ENCODE measurements at regions not wholly inside any gene's neighbourhood (a gene's known extent, or its start where the extent isn't known, plus 50 kb on each side); places are given as distances from the start of the nearest gene placed in this dataset.

DNA sequence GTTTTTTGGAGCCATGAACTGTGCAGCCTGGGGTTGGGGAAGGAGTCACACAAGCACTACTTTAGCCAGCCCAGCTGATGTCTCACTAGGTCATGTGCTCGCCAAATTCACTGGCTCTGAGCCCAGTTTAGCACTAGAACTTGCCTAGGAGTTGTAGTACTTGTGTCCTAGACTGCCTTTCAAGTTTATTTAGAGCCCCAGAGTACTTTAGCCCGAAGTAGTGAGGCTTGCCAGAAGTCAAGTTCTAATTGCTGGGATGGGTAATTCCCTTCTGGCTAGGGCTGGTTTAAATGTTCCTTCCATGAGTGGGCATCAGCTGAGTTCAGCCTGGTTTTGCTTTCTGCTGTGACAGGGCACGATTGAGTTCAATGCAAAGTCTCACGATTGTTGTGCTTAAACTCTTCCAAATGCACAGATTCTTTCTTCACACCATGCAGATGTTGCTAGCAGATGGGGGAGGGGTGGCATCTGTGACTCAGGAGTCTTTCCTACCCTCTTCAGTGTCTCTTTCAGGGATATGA, 228.2 kb upstream of the ZPLD1 start:
- peak; percentile 67 for ATAC-seq
- DNase-seq (ENCODE audit: low spot score) = no peak

DNA sequence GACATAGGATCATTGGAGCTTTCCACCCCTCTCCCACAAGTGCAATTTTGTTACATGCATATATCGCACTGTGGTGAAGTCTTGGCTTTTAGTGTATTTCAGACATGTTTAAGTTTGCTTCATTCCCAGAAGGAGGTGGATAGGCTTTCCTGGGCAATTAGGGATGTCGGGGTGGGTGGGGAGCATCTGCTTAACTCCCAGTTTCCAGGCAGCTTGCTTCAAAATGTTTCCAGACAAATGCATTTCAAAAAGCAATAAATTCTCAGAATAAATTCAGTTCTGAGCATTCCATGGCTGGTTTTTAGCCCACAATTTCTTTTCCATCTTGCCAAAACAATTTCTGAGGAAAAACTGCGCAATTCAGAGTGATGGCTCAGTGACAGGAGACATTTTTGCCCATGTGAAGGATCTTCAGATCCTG, 227.7 kb upstream of the ZPLD1 start:
- no peak for ATAC-seq
- DNase-seq (ENCODE audit: low spot score) = no peak

DNA sequence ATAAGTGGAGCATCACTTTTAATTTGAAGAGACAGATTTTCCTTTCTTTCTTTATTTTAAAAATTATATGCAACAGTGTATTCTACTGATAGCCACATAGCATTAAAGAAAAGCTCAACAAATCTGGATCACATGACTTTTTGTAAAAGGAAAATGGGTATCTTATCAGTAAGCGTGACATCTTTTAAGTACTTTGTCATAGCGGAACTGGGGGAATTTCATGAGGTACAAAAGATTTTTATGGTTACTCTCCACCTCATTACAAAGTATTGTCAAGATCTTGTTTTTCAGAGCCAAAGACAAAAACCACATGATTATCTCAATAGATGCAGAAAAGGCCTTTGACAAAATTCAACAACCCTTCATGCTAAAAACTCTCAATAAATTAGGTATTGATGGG, 219.6 kb upstream of the ZPLD1 start:
- ATAC-seq = no peak
- no peak for DNase-seq (ENCODE audit: low spot score)

DNA sequence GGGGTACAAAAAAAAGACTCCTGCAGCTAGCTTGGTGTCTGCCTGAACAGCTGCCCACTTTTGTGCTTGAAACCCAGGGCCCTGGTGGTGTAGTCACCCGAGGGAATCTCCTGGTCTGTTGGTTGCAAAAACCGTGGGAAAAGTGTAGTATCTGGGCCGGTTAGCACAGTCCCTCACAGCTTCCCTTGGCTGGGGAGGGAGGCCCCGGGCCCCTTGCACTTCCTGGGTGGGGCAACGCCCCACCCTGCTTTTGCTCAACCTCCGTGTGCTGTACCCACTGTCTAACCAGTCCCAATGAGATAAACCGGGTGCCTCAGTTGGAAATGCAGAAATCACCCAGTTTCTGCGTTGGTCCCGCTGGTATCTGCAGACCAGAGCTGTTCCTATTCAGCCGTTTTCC, 211.7 kb upstream of the ZPLD1 start:
- ATAC-seq = no peak
- no peak for DNase-seq (ENCODE audit: low spot score)

DNA sequence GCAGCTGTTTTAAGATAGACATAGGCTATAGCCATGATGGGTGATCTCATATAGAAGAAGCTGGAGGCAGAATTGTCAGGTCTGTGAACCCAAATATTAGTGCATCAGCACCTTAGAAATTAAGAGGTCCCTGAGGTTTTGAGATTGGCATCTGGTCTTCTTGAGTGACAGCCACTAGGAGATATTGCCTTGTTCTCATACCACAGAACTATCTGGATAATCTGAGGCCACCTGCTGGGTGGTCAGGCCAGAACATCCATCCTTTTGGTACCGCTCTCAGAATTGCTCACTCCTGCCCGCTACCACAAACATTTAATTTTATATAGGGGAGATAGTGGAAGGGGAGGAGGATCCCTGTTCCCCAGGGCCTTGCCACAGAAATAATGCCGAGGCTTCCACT, 210.6 kb upstream of the ZPLD1 start:
- DNase-seq (ENCODE audit: low spot score) = no peak
- ATAC-seq = peak; percentile 86

DNA sequence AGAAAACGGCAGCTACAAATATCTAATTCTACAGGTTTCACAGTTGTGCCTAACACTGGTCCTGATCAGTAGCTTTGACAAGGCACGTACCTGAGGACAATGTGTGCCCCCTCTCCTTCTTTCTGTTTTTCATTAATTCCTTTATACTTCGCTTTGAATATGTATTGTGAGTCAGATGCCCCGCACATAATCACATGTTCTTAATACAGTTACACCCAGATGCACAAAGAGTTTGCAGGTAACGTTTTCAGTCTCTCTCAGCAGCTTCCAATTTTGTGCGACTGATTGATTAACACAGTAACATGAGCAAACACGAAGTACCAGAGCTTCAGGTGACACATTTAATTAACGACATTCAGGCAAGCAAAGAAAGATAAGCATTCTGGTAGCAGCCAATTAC, 209.8 kb upstream of the ZPLD1 start:
- ATAC-seq = no peak
- no peak for DNase-seq (ENCODE audit: low spot score)

DNA sequence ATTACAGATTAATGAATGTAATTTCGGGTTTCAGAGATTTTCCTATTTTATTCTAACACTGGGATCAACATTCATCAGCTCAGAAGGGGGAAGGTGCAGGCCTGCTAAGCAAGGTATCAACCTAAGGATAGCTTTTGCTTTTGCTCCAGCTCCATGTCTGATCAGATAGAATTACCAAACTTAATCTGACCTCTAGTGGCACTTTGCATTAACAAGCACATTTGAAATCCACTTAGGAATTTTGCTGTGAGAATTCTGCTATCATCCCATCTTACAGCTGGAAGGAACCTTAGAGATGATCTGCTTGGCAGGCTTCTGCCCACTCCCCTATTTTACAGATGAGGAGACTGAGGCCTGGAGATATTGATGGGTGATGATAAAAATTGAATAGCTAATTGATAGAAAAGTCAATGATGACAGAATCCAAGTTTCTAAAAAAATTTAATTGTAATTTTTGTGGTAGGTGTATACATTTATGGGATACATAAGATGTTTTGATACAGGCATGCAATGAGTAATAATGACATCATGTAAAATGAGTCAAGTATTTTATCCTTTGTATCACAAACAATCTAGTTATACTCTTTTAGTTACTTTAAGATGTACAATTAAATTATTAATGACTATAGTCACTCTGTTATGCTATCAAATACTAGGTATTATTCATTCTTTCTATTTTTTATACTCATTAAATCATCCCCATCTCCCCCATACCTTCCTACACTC, 209.2 kb upstream of the ZPLD1 start:
- no peak for DNase-seq (ENCODE audit: low spot score)
- peak; percentile 86 for ATAC-seq

DNA sequence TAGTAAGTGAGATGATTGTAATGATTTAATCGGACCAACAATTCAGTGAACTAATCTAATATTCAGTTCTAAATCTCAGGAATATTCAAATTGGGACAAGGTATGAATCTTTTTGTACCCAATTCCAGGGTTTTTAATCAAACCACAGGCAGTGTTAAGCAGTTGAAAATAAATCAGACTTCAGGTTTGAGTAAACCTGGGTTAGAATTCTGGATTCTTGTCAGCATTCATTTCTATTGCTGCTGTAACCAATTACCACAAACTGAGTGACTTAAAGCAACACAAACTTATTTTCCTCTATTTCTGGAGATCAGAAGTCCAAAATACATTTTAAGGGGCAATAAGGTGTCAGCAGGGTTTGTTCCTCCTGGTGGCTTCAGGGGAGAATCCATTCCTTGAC, 208.4 kb upstream of the ZPLD1 start:
- no peak for ATAC-seq
- no peak for DNase-seq (ENCODE audit: low spot score)

DNA sequence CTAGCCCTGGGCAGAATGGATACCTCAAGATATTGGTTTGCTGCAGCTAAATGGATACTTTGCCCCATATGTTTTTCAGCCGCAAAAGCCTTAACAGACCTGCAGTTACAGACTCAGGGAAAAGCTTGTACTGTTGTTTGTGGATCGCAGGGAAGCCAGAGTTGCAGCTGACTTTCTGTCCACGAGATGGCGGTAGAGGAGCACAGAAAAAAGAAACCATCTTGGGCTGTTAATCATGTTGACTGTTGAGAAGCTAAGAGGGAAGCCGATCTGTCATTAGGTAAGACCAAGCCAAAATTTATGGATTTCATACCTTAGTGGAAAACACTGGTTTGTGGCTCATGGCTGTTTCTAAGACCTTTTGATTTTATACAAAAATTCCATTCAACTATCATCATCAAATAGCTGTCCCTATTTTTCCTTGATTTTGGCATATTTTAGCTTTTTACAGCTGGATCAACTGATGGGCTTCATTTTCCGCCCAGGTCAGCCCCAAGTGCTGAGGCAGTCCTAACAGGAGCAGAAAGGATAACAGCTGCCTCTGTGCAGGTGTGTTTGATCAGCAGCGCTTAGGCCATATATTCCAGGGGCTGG, 205.7 kb upstream of the ZPLD1 start:
- peak; percentile 77 for DNase-seq (ENCODE audit: low spot score)
- peak; percentile 94 for ATAC-seq

DNA sequence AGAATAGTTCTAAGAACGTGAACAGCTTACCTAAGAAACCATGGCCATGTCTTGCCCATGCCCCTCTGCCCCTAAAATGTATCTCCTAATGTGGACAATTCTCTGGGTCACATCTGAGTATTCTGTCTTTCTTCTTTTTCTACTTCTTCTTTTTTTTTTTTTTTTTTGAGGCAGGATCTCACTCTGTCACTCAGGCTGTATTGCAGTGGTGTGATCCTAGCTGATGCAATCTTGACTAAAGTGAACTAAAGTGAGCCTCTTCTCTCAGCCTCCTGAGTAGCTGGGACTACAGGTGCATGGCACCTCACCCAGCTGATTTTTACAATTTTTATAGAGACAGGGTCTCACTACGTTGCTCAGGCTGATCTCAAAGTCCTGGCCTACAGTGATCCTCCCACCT, 204.8 kb upstream of the ZPLD1 start:
- ATAC-seq = no peak
- no peak for DNase-seq (ENCODE audit: low spot score)

DNA sequence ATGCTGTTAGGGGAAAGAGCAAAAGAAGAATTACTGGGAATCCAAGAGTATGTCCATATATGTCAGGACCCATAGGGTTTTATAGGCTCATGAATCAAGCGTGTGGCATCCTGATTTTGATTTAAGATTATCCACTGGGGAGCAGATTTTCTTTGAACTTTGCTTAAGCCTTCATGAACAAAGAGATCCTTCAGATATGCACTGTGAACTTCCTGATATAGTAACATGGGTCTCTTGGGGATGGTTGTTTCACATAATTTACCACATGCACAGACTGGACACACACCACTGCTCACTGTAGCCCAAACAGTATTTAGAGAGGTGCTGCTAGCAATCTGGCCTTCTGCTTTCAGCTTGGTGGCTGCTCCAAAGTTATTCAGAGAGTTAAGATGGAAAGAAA, 200.9 kb upstream of the ZPLD1 start:
- no peak for DNase-seq (ENCODE audit: low spot score)
- no peak for ATAC-seq

DNA sequence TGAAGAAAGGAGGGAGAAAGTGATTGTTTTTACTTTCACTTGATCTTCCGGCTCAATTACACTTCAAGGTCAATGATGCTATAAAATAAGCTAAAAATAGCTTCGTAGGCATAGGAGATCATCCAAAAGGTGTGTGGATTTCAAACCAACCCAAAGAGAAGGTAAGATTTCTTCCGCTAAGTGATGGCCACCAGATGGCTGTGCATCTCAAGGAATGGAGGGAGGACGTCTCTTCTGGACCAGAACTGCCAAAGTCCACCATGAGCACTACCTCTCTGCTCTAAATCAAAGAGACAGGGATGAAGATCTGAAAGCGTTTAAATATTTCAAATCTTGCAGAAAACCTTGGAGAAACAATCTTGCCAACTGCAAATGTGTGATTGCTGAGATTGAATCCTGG, 199.1 kb upstream of the ZPLD1 start:
- DNase-seq (ENCODE audit: low spot score) (no peak), ATAC-seq (no peak)

DNA sequence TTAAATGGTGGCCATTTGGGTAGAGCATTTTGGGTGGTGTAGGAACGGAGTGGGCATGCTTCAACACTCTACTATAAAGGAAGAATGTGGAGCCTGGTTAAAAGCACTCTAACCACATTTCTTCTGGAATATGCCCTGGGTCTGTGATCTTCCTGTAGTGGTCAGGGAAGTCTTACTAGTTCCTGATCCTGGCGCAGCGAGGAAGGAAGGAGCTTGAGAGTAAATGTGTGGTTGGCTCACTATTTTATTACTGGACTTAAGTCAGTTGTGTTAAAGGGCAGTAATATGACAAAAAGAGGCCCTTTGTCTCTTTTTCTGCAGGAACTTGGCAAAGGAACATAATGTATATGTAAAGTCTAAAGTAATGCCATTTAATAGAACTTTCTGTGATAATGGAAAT, 197.6 kb upstream of the ZPLD1 start:
- no peak for ATAC-seq
- DNase-seq (ENCODE audit: low spot score) = no peak

DNA sequence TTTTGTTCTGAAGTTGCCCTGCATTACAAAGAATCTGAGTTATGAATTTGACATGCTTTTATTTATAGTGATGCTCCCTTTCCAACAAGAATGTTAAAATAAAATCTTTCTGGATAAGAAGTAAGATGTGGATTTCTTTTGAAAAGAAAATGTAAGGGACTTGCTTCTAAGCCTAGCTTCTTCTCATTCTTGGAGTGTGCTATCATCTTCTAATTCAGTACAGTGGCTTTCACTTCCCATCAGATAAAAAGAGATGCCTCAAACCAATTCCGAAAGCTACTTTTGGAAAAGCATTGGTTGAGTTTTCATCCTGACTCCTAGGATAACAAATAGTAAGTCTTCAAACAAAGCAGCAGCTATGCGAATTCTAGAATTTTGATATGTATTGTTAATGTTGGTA, 197.0 kb upstream of the ZPLD1 start:
- ATAC-seq (no peak), DNase-seq (ENCODE audit: low spot score) (no peak)

DNA sequence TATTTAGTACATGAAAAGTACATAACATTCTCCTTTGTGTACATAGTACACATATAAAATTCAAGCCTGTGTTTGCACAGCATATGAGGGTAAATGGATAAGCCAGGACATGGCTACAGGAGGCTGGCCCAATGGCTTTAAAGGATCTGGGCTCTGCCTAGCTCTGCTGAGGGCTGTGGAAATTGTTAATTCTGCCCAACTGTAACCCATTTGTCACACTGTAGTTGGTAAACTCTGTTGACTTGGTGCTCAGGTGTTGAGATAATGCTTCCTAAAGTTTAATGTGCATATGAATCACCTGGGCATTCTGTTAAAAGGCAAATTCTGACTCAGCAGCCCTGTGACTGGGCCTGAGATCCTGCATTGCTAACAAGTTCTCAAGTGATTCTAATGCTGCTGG, 196.5 kb upstream of the ZPLD1 start:
- no peak for DNase-seq (ENCODE audit: low spot score)

DNA sequence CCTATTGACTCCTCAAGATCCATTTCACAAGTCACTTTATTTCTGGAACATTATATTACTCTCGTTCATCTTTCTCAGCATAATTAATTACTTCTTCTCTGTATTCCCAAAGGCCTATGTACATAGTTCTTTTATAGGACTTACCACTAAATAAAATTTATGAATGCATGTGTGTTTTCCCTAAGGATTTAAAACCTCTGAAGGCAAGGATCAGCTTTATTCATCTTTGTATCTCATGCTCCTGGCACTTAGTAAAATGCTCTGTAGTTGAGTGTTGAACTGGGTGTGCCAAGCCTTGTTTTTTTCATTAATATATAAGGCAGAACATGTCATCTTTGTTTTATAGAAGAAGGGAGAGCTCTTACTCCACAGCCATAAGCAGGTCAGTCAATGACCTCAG, 194.1 kb upstream of the ZPLD1 start:
- ATAC-seq = no peak
- DNase-seq (ENCODE audit: low spot score) = no peak

More for the DNA sequence above, 196.5 kb upstream of the ZPLD1 start:
- ATAC-seq = no peak

DNA sequence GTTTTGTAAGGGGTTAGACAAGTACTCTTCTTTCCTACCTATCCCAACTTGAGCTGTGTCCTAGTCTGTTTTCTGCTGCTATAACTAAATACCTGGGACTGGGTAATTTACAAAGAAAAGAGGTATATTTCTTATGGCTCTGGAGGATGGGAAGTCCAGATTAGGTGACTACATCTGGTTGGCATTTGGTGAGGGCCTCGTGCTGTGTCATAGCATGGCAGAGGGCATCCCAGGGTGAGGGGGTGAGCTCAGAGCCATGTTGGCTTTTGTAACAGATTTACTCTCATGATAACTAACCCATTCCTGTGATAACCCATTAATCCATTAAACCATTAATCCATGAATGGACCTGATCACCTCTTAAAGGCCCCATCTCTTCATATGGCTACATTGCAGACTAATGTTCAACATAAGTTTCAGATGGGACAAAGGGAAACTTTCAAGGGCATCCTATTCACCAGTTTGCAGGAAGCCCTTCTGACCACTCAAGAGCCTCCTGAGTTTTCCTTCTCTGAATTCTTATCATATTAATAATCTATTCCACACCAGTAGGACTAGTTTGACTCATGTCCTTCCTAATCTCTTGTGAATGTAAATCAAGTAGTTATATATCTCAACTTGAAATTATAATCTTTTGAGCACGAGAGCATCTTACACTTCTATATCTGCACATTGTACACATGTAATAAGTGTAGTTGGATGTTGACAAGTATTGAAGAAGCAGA, 185.7 kb upstream of the ZPLD1 start:
- DNase-seq (ENCODE audit: low spot score) = no peak
- no peak for ATAC-seq

DNA sequence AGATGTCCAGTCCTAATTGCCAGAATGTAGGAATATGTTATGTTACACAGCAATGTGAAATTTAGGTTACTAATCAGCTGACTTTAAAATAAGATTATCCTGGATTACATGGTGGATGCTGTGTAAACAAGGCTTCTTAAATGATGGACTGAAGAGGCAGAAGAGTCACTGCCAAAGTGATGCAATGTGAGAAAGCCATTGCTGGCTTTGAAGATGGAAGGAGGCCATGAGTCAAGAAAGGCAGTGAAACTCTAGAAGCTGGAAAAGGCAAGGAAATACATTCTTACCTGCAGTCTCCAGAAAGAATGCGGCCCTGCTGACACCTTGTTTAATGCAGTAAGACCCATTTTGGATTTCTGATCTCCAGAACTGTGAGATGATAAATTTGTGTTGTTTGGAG, 179.1 kb upstream of the ZPLD1 start:
- DNase-seq (ENCODE audit: low spot score) = no peak
- no peak for ATAC-seq

DNA sequence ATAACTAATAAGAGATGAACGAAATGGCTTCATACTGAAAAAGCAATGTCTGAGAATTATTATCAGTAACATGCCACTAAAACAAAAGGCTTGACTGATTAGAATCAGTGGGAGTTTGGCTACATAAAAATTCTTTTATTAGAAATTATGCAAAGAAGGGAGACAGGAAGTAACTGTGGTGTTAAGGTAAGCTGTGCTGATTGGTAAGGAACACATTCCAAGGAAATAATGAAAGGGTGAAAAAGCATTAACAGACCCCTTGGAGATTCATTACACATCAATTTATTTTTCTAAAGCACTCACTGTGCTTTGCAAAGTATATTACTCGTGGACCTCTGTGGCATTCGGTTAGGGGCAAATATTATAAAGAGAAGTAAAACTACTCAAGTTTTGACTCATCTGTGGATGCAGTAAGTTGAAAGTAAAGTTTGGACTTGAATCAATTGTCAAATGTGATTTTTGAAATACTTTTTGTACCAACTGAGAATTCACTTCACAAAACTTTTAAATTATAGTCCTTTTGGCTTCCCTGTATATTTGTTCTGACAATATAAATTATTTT, 176.1 kb upstream of the ZPLD1 start:
- ATAC-seq = no peak

DNA sequence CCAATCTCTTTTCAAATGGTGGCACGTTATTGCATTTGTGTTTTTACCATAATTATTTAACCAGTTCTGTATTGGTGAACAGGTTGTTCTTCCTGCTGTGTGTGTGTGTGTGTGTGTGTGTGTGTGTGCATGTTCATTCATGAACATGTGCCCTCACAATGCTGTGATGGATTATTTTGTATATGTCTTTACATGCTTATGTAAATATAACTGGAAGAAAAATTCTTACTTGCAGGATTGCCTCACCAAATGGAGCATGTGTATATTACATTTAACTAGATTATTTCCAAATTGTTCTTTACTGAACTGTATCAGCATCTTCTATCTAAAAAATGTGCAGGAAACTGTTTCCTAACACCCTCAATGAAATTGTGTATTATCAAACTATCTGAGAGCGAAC, 175.2 kb upstream of the ZPLD1 start:
- no peak for DNase-seq (ENCODE audit: low spot score)

More for the DNA sequence above, 176.1 kb upstream of the ZPLD1 start:
- DNase-seq (ENCODE audit: low spot score) = no peak

DNA sequence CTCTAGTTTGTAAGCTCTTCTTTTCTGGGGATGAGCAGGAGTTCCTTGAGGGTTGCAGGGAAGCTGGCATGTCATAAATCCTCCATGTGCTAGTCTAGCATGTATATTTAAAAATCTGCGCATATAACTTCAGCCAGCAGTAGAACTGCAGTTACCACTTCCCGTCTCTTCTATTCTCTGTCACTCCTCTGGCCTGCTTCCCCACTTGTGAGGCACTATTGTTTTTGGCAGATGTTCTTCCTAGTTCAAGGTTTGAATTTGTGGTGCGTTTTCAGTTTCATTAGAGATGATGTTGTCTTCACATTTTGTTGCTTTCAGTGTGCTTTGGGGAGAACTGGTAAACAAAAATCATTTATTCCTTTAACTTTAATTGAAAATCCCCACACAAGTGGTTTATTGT, 169.1 kb upstream of the ZPLD1 start:
- ATAC-seq (no peak), DNase-seq (ENCODE audit: low spot score) (no peak)

More for the DNA sequence above, 175.2 kb upstream of the ZPLD1 start:
- no peak for ATAC-seq

DNA sequence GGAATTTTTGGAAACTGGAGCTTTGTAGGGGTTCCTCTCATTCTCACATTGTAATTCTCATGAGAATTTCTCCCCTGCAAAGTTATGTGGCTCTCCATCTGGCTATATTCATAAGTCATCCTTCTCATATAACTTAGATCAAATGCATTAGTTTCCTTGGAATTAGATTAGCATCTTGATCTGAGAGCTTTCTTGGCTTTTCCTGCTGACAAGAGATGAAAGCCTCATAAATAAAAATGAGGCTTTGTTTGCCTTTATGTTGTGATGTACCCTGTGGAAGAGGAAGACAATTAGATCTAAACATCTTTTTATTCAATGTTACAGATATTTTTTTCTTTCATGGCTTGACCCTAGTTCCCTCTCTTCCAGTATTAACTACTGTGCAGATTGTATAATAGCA, 165.4 kb upstream of the ZPLD1 start:
- DNase-seq (ENCODE audit: low spot score) = no peak
- no peak for ATAC-seq
